GM18951 (cell line): ENCODE measurements at regions not wholly inside any gene's neighbourhood (a gene's known extent, or its start where the extent isn't known, plus 50 kb on each side); places are given as distances from the start of the nearest gene placed in this dataset.
A peak's percentile ranks its signal among the peaks of the same experiment; 100 is the strongest.
"Not testable (repeated sequence)": the region's sequence is repeated elsewhere in the genome, so short reads cannot be mapped to it uniquely, and the experiment has no call there.

Experiments used
- POLR2A ChIP-seq: IDR thresholded peaks from 4 replicates; pipeline ENCODE4 v1.6.1; 2011; ENCODE audit warnings: mild to moderate bottlenecking; ENCODE audit not compliant: insufficient read length, insufficient read depth; ENCODE audit errors: extremely low read depth
- in situ Hi-C: fragments of 300-500 bp; cut with MboI; formaldehyde crosslinking; loops from one replicate; pipeline ENCODE4 v1.12.0; 2022; ENCODE audit warnings: low sequenced_read_pairs, mixed read lengths, inconsistent platforms; ENCODE audit not compliant: unreplicated experiment

GRCh38 chr16:21365541-21365940 is 87.5 kb upstream of the CRYM start:
- in situ Hi-C loops, result not testable (repeated sequence)

GRCh38 chr16:21363550-21364223 is 85.6 kb upstream of the CRYM start:
- in situ Hi-C loops, result not testable (repeated sequence)

GRCh38 chr16:21361612-21362227 is 83.6 kb upstream of the CRYM start:
- in situ Hi-C loops, result not testable (repeated sequence)

GRCh38 chr16:21361045-21361444 is 83.0 kb upstream of the CRYM start:
- in situ Hi-C loops, result not testable (repeated sequence)

- in situ Hi-C loops, result not testable (repeated sequence)
Measured at GRCh38 chr16:21359513-21359912, 81.4 kb upstream of the CRYM start.

GRCh38 chr16:21358261-21358795 is 80.2 kb upstream of the CRYM start:
- peak; percentile 44 for TF ChIP-seq POLR2A
- in situ Hi-C loops, result not testable (repeated sequence)

GRCh38 chr16:21356308-21356707 is 78.2 kb upstream of the CRYM start:
- in situ Hi-C loops, result not testable (repeated sequence)

- in situ Hi-C loops, result not testable (repeated sequence)
Measured at GRCh38 chr16:21351433-21351832, 73.3 kb upstream of the CRYM start.

- in situ Hi-C loops, result not testable (repeated sequence)
Measured at GRCh38 chr16:21350851-21351250, 72.8 kb upstream of the CRYM start.

- in situ Hi-C loops, result not testable (repeated sequence)
Measured at GRCh38 chr16:21349336-21349735, 71.2 kb upstream of the CRYM start.

- in situ Hi-C loops, result not testable (repeated sequence)
Measured at GRCh38 chr16:21348815-21349214, 70.7 kb upstream of the CRYM start.

GRCh38 chr16:21347538-21347937 is 69.4 kb upstream of the CRYM start:
- in situ Hi-C loops, result not testable (repeated sequence)

- in situ Hi-C loops, result not testable (repeated sequence)
Measured at GRCh38 chr16:21346756-21347491, 68.8 kb upstream of the CRYM start.

- in situ Hi-C loops, result not testable (repeated sequence)
Measured at GRCh38 chr16:21344361-21344912, 66.3 kb upstream of the CRYM start.

GRCh38 chr16:21341101-21341500 is 63.0 kb upstream of the CRYM start:
- in situ Hi-C loops, result no loop called here

More at GRCh38 chr16:21341101-21341500, 63.0 kb upstream of the CRYM start:
- TF ChIP-seq POLR2A, result no peak
